Central memory CD8-positive, alpha-beta T cell (primary cell): ENCODE measurements at regions not wholly inside any gene's neighbourhood (a gene's known extent, or its start where the extent isn't known, plus 50 kb on each side); places are given as distances from the start of the nearest gene placed in this dataset.

Experiments used
- ATAC-seq: fragments of 150-1000 bp; cut with Tn5 transposase; replicated peaks from 2 replicates; pipeline ENCODE4 v1.10.0; 2022; ENCODE audit warnings: mild to moderate bottlenecking, moderate FRiP score, moderate number of reproducible peaks; ENCODE audit not compliant: poor library complexity, severe bottlenecking; ENCODE audit errors: extremely low read depth
- DNase-seq, 2 donors: peaks; one replicate each; pipeline ENCODE4 v3.0.0; 2021; ENCODE audit warnings: low spot score in 2 of 2
- H3K27ac Mint-ChIP-seq: one replicate; pipeline ENCODE4 v1.8.0; 2022; ENCODE audit warnings: low read depth, mild to moderate bottlenecking, moderate library complexity, mixed read lengths
- H3K27me3 Mint-ChIP-seq: one replicate; pipeline ENCODE4 v1.8.0; 2022; ENCODE audit warnings: mixed read lengths
- H3K36me3 Mint-ChIP-seq: one replicate; pipeline ENCODE4 v1.8.0; 2022; ENCODE audit warnings: mild to moderate bottlenecking, moderate library complexity, mixed read lengths; ENCODE audit not compliant: insufficient read depth
- H3K4me1 Mint-ChIP-seq: one replicate; pipeline ENCODE4 v1.8.0; 2022; ENCODE audit warnings: mixed read lengths
- H3K4me3 Mint-ChIP-seq: one replicate; pipeline ENCODE4 v1.8.0; 2022; ENCODE audit warnings: mild to moderate bottlenecking, moderate library complexity, mixed read lengths
- H3K9me3 Mint-ChIP-seq: one replicate; pipeline ENCODE4 v1.8.0; 2022; ENCODE audit warnings: mixed read lengths

DNA sequence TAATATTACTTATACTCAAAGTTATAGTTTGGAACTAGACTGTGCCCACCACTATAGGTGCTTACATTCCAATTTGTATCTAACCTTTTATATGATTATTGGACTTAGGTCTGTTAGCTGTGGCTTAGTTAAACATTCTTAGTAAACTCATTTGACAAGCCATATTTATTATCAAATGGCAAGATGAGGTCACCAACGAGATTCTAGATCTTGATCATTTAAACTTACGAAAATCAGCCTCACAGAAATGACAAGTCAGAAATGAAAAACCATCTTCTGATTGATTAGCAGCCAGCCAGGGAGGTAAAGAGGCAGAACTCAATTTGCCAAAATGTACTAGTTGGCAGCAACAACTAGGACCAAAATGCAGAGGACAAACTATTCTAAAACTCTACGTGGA, 100.4 kb upstream of the STK17B start:
- Mint-ChIP-seq H3K4me1 (peaks cover 59% of the 10 kb centered on the region), H3K9me3 (no peaks in the 10 kb centered on the region), H3K27me3 (no peaks in the 10 kb centered on the region), H3K36me3 (peaks cover 1% of the 10 kb centered on the region), H3K27ac (no peak overlapping the region), H3K4me3 (no peak overlapping the region)
- ATAC-seq (no peak), DNase-seq (no peak)

DNA sequence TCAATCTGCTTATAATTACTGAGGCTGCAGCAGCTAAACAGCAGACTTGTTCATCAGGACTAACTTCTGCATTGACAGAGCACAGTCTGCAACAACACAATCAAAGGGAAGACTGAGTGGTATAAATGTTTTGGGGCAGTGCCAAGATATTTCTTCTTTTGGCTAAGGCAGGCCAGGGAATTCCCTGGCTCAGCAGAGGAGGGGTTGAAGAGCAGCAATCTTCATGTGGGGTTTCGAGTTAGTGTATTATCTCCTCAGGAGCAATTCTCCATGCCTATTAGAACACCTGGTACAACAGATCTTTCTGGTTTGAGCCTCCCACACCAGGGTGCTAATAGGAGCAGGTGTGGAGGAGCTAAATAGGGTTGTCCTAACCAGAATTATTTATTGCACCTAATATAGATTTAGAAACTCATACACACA, 103.0 kb upstream of the STK17B start:
- H3K36me3 Mint-ChIP-seq, result peaks cover 1% of the 10 kb centered on the region
- H3K4me1 Mint-ChIP-seq, result peaks cover 38% of the 10 kb centered on the region
- H3K4me3 Mint-ChIP-seq, result no peak overlapping the region
- no peaks in the 10 kb centered on the region for H3K9me3 Mint-ChIP-seq
- ATAC-seq (peak; percentile 7), DNase-seq (no peak)
- H3K27me3 Mint-ChIP-seq, result no peaks in the 10 kb centered on the region
- H3K27ac Mint-ChIP-seq, result peak overlapping the region; percentile 56

DNA sequence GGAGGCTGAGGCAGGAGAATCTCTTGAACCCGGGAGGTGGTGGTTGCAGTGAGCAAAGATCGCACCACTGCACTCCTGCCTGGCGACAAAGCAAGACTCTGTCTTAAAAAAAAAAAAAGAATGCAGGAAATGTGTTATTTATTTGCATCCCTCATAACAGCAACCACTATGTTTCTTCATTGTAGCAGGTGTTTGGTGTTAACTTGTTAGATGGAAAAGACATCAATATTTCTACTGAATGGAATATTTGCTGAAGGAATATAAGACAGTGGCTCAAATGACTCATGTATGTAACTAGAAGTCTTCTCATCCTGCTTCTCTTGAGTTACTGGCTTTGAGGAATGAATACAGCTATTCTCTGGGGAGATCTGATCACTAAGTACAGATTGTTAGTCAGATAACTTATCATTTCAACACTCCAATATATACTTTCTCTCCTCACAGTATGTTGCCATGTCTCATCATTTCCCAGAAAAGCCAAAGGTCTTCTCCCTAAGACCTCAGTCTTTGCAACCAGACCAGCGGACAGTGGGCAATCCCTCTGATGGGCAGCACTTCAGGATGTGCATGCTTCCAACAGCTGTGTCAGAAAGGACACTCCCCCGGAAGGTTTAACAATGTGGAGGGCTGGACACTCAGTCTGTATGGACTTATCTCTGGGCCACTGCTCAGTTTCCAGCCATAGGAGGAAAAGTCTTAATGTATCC, 104.4 kb upstream of the STK17B start:
- Mint-ChIP-seq H3K27ac (peak overlapping the region; percentile 61), H3K27me3 (no peaks in the 10 kb centered on the region), H3K4me3 (peak overlapping the region; percentile 44), H3K36me3 (peaks cover 1% of the 10 kb centered on the region), H3K9me3 (no peaks in the 10 kb centered on the region), H3K4me1 (peaks cover 28% of the 10 kb centered on the region)
- ATAC-seq (no peak), DNase-seq (no peak)

DNA sequence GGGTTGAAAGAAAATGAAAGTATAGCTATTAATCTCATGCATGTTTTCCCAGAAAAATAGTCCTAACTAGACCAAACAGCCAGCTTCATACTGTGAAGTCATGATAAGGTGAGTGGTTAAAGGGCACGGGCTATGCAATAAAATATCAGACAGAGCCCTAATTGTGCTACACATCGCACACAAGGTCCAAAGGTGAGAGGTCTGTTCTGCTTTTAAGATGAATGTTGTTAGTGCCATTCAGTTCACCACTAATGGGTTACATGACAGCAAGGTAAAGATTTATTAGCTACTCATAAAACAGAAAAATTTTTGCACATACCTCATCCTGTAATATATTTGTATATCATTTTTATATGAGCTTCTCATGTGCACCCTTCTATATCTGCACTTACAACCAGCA, 105.0 kb upstream of the STK17B start:
- H3K9me3 Mint-ChIP-seq, result no peaks in the 10 kb centered on the region
- H3K4me1 Mint-ChIP-seq, result peaks cover 28% of the 10 kb centered on the region
- H3K27ac Mint-ChIP-seq, result peak overlapping the region; percentile 61
- H3K27me3 Mint-ChIP-seq, result no peaks in the 10 kb centered on the region
- peaks cover 1% of the 10 kb centered on the region for H3K36me3 Mint-ChIP-seq
- peak overlapping the region; percentile 44 for H3K4me3 Mint-ChIP-seq
- ATAC-seq, result no peak
- DNase-seq, result no peak

DNA sequence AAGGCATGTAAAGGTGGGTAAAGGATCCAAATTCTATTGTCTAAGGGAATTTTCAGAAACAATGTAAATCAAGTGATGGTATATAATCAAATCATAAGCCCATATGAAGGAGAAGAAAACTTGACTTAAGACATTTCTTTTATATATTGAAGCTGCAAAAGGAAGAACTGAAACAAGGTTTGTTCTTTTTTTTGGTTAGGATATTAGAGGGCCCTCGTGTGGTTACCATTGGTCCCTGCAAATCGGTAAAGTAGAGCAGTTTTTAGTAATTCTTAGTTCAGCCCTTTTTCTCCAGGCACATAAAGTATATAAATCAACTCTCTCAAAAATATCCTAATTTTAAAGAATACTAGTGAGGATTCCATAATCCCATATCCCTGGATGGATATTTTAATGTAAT, 105.6 kb upstream of the STK17B start:
- ATAC-seq (peak; percentile 60), DNase-seq (peak in 1 of 2 donors; percentile 36)
- Mint-ChIP-seq H3K4me3 (no peak overlapping the region), H3K27me3 (no peaks in the 10 kb centered on the region), H3K9me3 (no peaks in the 10 kb centered on the region), H3K27ac (no peak overlapping the region), H3K36me3 (peaks cover 1% of the 10 kb centered on the region), H3K4me1 (peaks cover 28% of the 10 kb centered on the region)

DNA sequence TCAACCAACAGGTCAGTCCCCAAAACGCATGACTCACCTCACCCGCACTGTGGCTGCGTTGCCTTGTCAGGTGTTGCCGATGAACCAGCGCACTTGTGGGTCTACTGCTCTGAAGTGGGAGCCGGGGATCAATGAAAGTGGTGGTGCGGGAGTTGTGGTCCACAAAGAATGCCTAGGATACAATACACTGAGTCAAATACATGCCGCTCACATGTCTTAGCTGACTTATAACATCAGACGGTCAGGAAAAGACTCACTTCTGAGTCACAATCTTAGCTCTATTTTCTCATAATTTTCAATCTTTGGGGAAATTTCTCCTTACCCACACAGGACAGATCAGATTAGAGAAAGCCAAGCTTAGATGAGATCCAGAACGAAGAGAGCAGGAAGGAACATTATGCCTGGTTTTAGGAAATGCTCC, 107.1 kb upstream of the STK17B start:
- Mint-ChIP-seq H3K27ac (no peak overlapping the region), H3K9me3 (no peaks in the 10 kb centered on the region), H3K36me3 (peaks cover 1% of the 10 kb centered on the region), H3K4me3 (no peak overlapping the region), H3K4me1 (peaks cover 28% of the 10 kb centered on the region), H3K27me3 (no peaks in the 10 kb centered on the region)
- ATAC-seq (no peak), DNase-seq (no peak)

DNA sequence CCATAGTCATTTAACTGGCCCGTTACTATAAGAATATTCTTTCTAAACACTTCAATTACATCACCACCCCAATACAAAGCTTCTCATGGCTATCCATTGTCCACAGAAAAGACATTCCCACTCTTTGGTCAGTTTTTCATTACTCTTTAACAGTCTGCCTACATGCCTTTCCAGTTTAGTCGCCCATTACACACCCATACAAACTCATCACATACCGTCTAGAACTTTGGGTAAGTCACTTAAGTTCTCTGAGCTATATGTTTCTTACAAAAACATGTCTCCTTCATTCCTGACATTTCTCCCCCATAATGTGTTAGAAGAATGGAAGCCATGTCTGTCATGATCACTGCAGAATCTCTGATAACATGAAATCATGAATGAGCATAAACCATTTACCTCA, 108.2 kb upstream of the STK17B start:
- Mint-ChIP-seq H3K36me3 (peaks cover 1% of the 10 kb centered on the region), H3K4me3 (no peak overlapping the region), H3K4me1 (peaks cover 21% of the 10 kb centered on the region), H3K9me3 (no peaks in the 10 kb centered on the region), H3K27ac (no peak overlapping the region), H3K27me3 (no peaks in the 10 kb centered on the region)
- no peak for ATAC-seq
- no peak for DNase-seq

DNA sequence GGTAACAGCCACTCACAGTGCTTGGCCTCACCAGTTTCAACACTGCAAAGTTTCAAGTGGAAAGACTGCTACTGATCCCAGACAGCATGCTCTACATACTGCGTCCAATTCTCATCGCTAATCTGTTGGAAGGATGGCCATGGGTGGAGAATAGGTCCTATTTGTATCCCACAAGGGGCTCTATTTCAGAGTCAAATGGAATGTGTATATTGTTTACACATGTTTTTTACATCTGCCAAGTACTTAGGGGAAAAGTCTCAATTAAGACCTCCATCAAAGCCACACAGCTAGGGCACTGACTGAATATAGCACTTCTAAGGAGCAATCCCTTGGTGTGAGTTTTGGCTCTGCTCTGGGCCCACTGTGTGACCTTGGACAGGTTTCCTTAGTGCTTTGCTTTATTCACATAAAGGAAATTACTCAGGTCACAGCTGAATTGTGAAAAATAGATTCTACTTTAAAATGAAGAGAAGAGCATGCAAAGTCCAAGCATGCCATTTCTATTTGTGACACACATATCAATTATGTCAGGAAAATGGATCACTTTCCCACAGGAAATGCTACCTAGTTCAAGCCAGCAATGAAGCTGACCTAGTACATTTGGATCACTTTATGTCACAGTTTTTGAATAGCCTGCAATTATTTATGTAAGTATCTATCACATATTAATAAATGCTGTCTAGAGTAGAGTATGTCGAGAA, 112.9 kb upstream of the STK17B start:
- H3K4me1 Mint-ChIP-seq, result peaks cover 17% of the 10 kb centered on the region
- DNase-seq, result no peak
- H3K36me3 Mint-ChIP-seq, result no peaks in the 10 kb centered on the region
- H3K27me3 Mint-ChIP-seq, result no peaks in the 10 kb centered on the region
- no peaks in the 10 kb centered on the region for H3K9me3 Mint-ChIP-seq
- no peak overlapping the region for H3K27ac Mint-ChIP-seq
- no peak overlapping the region for H3K4me3 Mint-ChIP-seq
- no peak for ATAC-seq

DNA sequence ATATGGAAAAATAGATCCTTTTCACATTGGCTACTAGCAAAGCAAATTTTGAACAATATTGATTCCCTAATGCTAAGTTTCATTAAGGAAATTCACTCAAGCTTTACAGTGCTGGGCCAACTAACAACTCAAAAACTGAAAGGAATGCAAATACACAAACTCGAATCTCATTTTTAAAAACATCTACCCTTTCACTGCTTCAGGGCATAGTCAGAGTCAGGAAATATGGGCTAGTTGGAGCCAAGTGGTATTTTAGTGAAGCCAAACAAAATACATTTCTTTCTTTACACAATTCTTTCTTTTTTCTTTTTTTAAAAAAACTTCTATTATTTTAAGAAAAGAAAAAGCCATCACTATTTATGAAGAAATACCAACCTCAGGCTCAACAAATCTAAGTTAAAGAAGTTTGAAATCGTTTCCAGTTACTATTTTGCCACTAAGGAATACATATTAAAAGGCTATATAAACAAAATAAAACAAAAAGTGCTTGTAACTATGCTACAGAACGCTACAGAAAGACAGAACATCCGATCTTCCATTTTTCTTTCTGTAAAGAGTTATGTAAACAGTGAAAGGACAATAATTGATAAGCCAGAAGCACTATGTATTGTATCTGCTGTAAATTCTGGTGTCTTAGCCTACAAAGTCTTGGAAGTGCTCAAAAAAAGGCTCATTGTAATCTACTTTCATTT, 113.6 kb upstream of the STK17B start:
- ATAC-seq (no peak), DNase-seq (no peak)
- Mint-ChIP-seq H3K4me1 (peaks cover 19% of the 10 kb centered on the region), H3K9me3 (no peaks in the 10 kb centered on the region), H3K27ac (no peak overlapping the region), H3K36me3 (no peaks in the 10 kb centered on the region), H3K27me3 (no peaks in the 10 kb centered on the region), H3K4me3 (no peak overlapping the region)

DNA sequence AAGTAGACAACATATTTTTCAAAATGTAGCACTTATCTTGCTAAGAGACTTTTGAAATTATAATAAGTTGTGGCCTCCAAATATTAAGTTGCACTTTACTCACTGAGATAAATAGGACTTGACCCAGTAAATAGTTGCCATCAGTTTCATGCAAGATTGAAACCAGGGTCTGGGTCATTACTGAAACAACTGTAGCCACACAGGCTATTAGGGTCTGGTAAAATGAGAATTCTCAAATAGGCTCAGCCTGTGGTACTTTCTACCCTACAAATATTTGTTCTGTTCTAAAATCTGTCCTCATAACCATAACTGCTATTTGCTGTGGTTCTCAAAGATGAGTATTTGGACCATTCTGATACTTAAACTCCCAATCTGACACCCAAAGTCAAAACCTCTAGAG, 115.4 kb upstream of the STK17B start:
- Mint-ChIP-seq H3K4me3 (no peak overlapping the region), H3K27me3 (no peaks in the 10 kb centered on the region), H3K9me3 (no peaks in the 10 kb centered on the region), H3K4me1 (peaks cover 19% of the 10 kb centered on the region), H3K36me3 (peaks cover 2% of the 10 kb centered on the region), H3K27ac (no peak overlapping the region)
- DNase-seq (no peak), ATAC-seq (no peak)

DNA sequence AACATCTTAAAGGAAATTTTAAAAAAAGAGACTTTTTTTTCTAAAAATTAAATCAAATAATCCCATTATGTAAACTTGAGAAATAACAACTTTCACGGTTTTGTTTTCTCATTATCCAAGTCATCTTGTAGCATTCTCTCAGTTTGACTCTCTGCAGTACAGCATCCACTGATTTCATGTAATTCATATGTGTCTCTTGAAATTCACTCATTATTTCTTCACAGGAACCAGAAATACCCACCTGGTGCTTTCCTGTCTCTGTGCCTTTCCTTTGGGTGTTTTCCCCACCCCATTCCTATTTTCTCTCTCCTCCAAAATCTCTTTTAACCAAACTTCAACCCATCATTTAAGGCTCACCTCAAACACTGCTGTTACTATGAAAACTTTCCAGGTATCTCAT, 116.1 kb upstream of the STK17B start:
- DNase-seq (no peak), ATAC-seq (no peak)
- peaks cover 2% of the 10 kb centered on the region for H3K36me3 Mint-ChIP-seq
- peaks cover 22% of the 10 kb centered on the region for H3K4me1 Mint-ChIP-seq
- H3K27me3 Mint-ChIP-seq, result no peaks in the 10 kb centered on the region
- no peak overlapping the region for H3K4me3 Mint-ChIP-seq
- H3K9me3 Mint-ChIP-seq, result no peaks in the 10 kb centered on the region
- H3K27ac Mint-ChIP-seq, result no peak overlapping the region

DNA sequence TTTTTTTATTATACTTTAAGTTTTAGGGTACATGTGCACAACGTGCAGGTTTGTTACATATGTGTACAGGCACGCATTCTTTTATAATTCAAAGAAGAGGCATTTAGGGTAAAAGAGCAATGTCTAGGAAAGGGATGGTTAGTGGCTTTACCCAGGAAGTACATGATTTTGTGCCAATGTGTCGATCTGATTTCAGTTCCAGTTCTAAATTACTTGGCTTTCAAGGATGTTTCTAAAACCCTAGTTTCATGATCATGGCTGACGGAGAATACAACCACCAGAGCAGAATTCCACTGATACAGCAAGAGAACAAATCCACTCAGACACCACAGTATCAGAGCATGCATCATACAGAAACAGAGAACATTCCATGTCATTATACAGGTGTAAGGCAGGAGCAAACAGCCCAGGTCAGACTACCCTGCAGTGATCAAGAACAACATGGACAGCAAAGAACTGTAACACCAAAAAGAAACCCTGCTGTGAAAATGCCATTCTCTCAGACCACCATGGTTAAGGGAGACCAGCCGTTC, 116.7 kb upstream of the STK17B start:
- Mint-ChIP-seq H3K27ac (no peak overlapping the region), H3K4me1 (peaks cover 25% of the 10 kb centered on the region), H3K4me3 (no peak overlapping the region), H3K36me3 (peaks cover 2% of the 10 kb centered on the region), H3K9me3 (no peaks in the 10 kb centered on the region), H3K27me3 (no peaks in the 10 kb centered on the region)
- DNase-seq (no peak), ATAC-seq (no peak)
